SK-N-SH treated with all-trans-retinoic acid at 6 μM for 48 hours (cell line): ENCODE measurements at regions not wholly inside any gene's neighbourhood (a gene's known extent, or its start where the extent isn't known, plus 50 kb on each side); places are given as distances from the start of the nearest gene placed in this dataset.

Experiments
- ATAC-seq: fragments of 200-7000 bp; cut with Tn5 transposase; 3 replicates; pipeline ENCODE4 v1.9.1; 2020; ENCODE audit warnings: mild to moderate bottlenecking, moderate library complexity
- ARNTL ChIP-seq: fragments of 450-650 bp; formaldehyde crosslinking; IDR thresholded peaks from 2 replicates; pipeline ENCODE4 v1.5.0; 2020; ENCODE audit warnings: low read depth, mild to moderate bottlenecking, moderate library complexity, borderline replicate concordance
- BACH2 ChIP-seq: fragments of 250-450 bp; sonication (Bioruptor Pico); IDR thresholded peaks from 2 replicates; pipeline ENCODE4 v1.9.0; 2021; ENCODE audit warnings: mild to moderate bottlenecking, borderline replicate concordance
- ESRRG ChIP-seq: fragments of 250-450 bp; sonication (Bioruptor Pico); IDR thresholded peaks from 2 replicates; pipeline ENCODE4 v1.6.1; 2021; ENCODE audit warnings: mild to moderate bottlenecking
- GLIS3 ChIP-seq: fragments of 250-450 bp; sonication (Bioruptor Pico); IDR thresholded peaks from 2 replicates; pipeline ENCODE4 v1.5.0; 2020; ENCODE audit warnings: mild to moderate bottlenecking, moderate library complexity
- ISL1 ChIP-seq: fragments of 250-450 bp; sonication (Bioruptor Pico); IDR thresholded peaks from 2 replicates; pipeline ENCODE4 v2.1.2; 2022; ENCODE audit warnings: mild to moderate bottlenecking, moderate library complexity
- PPARA ChIP-seq: fragments of 250-450 bp; sonication (Bioruptor Pico); IDR thresholded peaks from 2 replicates; pipeline ENCODE4 v1.5.0; 2020; ENCODE audit warnings: mild to moderate bottlenecking, borderline replicate concordance
- RARB ChIP-seq: fragments of 250-450 bp; sonication (Bioruptor Pico); IDR thresholded peaks from 2 replicates; pipeline ENCODE4 v1.8.0; 2021; ENCODE audit warnings: mild to moderate bottlenecking, moderate library complexity
- TCF4 ChIP-seq: fragments of 250-450 bp; sonication (Bioruptor Pico); IDR thresholded peaks from 2 replicates; pipeline ENCODE4 v1.8.0; 2021; ENCODE audit warnings: mild to moderate bottlenecking, moderate library complexity, borderline replicate concordance
- TOX ChIP-seq: fragments of 250-450 bp; sonication (Bioruptor Pico); IDR thresholded peaks from 2 replicates; pipeline ENCODE4 v1.8.0; 2021; ENCODE audit warnings: mild to moderate bottlenecking, moderate library complexity, borderline replicate concordance
- ZNF70 ChIP-seq: fragments of 450-650 bp; formaldehyde crosslinking; IDR thresholded peaks from 2 replicates; pipeline ENCODE4 v1.5.0; 2020; ENCODE audit warnings: mild to moderate bottlenecking, moderate library complexity
- TF ChIP-seq, protein P1 (sequence below): fragments of 250-450 bp; sonication (Bioruptor Pico); IDR thresholded peaks from 2 replicates; pipeline ENCODE4 v1.8.0; 2021; ENCODE audit warnings: low read depth, mild to moderate bottlenecking, moderate library complexity, borderline replicate concordance
- TF ChIP-seq, protein P2 (sequence below): fragments of 250-450 bp; sonication (Bioruptor Pico); IDR thresholded peaks from 2 replicates; pipeline ENCODE4 v1.5.0; 2020; ENCODE audit warnings: mild to moderate bottlenecking, moderate library complexity
- TF ChIP-seq, protein P3 (sequence below): fragments of 250-450 bp; sonication (Bioruptor Pico); IDR thresholded peaks from 2 replicates; pipeline ENCODE4 v1.5.1; 2020; ENCODE audit warnings: low read depth, mild to moderate bottlenecking, moderate library complexity
- TF ChIP-seq, protein P4 (sequence below): fragments of 250-450 bp; sonication (Bioruptor Pico); IDR thresholded peaks from 2 replicates; pipeline ENCODE4 v1.5.1; 2021; ENCODE audit warnings: mild to moderate bottlenecking, moderate library complexity

DNA sequence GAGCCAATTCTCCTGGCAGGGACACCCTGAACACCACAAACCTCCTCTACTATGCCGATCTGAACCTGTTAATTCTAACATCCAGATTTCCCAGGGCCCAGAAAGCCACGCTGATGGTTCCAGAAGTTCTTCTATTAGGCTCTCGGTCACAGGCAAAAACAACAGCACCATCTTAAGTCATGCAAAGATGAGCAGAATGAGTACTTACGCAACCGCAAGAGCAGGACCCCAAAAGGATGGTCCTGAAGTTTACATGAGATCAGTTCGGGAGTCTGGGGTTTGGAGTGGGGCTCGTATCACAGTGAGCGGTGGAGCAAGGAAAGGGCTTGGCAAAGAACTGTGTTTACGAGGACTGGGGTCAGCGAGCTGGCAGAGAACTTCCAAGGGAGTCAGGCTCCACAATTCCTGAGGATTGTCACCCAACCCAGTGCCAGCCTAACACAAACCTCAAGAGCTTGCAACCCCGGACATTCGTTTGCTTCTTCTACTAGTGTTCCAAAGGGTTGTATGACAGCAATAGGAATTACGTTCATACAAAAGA, 532.6 kb downstream of the TNS3 start:
- TF ChIP-seq PPARA (CRISPR knock-in tag) (no peak), BACH2 (no peak), TOX (no peak), ESRRG (no peak), TCF4 (CRISPR knock-in tag) (no peak), ZNF70 (CRISPR knock-in tag) (no peak), ARNTL (no peak), ISL1 (no peak), GLIS3 (no peak), RARB (no peak)
- TF ChIP-seq, protein P1, sequence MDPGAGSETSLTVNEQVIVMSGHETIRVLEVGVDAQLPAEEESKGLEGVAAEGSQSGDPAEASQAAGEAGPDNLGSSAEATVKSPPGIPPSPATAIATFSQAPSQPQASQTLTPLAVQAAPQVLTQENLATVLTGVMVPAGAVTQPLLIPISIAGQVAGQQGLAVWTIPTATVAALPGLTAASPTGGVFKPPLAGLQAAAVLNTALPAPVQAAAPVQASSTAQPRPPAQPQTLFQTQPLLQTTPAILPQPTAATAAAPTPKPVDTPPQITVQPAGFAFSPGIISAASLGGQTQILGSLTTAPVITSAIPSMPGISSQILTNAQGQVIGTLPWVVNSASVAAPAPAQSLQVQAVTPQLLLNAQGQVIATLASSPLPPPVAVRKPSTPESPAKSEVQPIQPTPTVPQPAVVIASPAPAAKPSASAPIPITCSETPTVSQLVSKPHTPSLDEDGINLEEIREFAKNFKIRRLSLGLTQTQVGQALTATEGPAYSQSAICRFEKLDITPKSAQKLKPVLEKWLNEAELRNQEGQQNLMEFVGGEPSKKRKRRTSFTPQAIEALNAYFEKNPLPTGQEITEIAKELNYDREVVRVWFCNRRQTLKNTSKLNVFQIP (CRISPR knock-in tag): no peak
- TF ChIP-seq, protein P2, sequence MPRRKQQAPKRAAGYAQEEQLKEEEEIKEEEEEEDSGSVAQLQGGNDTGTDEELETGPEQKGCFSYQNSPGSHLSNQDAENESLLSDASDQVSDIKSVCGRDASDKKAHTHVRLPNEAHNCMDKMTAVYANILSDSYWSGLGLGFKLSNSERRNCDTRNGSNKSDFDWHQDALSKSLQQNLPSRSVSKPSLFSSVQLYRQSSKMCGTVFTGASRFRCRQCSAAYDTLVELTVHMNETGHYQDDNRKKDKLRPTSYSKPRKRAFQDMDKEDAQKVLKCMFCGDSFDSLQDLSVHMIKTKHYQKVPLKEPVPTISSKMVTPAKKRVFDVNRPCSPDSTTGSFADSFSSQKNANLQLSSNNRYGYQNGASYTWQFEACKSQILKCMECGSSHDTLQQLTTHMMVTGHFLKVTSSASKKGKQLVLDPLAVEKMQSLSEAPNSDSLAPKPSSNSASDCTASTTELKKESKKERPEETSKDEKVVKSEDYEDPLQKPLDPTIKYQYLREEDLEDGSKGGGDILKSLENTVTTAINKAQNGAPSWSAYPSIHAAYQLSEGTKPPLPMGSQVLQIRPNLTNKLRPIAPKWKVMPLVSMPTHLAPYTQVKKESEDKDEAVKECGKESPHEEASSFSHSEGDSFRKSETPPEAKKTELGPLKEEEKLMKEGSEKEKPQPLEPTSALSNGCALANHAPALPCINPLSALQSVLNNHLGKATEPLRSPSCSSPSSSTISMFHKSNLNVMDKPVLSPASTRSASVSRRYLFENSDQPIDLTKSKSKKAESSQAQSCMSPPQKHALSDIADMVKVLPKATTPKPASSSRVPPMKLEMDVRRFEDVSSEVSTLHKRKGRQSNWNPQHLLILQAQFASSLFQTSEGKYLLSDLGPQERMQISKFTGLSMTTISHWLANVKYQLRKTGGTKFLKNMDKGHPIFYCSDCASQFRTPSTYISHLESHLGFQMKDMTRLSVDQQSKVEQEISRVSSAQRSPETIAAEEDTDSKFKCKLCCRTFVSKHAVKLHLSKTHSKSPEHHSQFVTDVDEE: no peak
- no peak for ATAC-seq

DNA sequence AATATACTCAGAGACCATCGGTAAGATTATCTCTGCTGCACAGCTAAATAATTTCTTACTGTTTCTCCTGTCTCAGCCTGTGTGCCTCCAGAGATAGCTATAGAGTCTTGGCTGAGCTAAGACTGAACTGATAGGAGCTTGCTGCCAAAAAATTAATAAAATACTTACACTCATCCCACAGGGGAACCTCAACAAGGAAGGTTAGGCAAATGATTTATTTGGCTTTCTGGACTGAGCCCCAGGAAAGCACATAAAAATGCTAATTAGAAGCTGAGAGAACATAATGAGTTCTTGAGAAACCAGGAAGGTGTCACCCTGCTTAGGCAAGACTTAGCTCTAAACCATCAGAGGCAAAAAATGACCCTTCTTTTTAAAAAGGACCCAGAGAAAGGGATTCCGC, 534.5 kb downstream of the TNS3 start:
- no peak for TF ChIP-seq GLIS3
- TF ChIP-seq, protein P2: no peak
- TF ChIP-seq, protein P3, sequence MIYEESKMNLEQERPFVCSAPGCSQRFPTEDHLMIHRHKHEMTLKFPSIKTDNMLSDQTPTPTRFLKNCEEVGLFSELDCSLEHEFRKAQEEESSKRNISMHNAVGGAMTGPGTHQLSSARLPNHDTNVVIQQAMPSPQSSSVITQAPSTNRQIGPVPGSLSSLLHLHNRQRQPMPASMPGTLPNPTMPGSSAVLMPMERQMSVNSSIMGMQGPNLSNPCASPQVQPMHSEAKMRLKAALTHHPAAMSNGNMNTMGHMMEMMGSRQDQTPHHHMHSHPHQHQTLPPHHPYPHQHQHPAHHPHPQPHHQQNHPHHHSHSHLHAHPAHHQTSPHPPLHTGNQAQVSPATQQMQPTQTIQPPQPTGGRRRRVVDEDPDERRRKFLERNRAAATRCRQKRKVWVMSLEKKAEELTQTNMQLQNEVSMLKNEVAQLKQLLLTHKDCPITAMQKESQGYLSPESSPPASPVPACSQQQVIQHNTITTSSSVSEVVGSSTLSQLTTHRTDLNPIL: no peak
- TF ChIP-seq, protein P1 (CRISPR knock-in tag): no peak
- no peak for TF ChIP-seq ARNTL
- no peak for ATAC-seq

DNA sequence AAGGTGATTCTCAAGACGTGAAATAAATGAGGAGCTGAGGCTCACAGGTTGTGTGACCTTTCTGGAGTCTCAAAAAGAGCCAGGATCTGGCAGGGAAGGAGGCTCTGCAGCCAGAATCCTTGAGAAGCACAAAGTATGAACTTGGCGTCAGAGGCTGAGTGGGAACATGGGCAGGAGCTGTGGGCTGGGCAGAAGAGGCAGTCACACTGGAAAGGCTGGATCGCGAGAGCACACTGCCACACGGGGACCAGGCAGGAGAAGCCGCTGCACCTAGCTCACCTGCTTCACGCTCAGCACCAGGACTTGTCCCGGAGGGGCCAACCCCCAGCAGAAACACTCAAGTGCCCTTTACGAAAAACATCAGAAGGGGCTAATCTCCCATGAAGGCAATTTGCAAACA, 535.0 kb downstream of the TNS3 start:
- no peak for TF ChIP-seq RARB
- TF ChIP-seq, protein P4, sequence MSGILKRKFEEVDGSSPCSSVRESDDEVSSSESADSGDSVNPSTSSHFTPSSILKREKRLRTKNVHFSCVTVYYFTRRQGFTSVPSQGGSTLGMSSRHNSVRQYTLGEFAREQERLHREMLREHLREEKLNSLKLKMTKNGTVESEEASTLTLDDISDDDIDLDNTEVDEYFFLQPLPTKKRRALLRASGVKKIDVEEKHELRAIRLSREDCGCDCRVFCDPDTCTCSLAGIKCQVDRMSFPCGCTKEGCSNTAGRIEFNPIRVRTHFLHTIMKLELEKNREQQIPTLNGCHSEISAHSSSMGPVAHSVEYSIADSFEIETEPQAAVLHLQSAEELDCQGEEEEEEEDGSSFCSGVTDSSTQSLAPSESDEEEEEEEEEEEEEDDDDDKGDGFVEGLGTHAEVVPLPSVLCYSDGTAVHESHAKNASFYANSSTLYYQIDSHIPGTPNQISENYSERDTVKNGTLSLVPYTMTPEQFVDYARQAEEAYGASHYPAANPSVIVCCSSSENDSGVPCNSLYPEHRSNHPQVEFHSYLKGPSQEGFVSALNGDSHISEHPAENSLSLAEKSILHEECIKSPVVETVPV (CRISPR knock-in tag): no peak
- TF ChIP-seq, protein P1 (CRISPR knock-in tag): no peak
- TF ChIP-seq, all 23 proteins: peak for 0

More for the DNA sequence above, 535.0 kb downstream of the TNS3 start:
- no peak for ATAC-seq
